GM23248 (cell line): ENCODE measurements at regions not wholly inside any gene's neighbourhood (a gene's known extent, or its start where the extent isn't known, plus 50 kb on each side); places are given as distances from the start of the nearest gene placed in this dataset.

Experiments used
- EZH2 ChIP-seq: fragments of 200-600 bp; sonication (generic); IDR thresholded peaks from 2 replicates; pipeline ENCODE4 v1.6.1; 2018; ENCODE audit warnings: antibody characterized with exemption, mild to moderate bottlenecking; ENCODE audit not compliant: insufficient read depth, poor library complexity, severe bottlenecking
- EZH2phosphoT487 ChIP-seq: fragments of 200-600 bp; sonication (generic); IDR thresholded peaks from 2 replicates; pipeline ENCODE4 v1.6.1; 2018; ENCODE audit warnings: antibody characterized with exemption, moderate library complexity, mild to moderate bottlenecking, low read depth; ENCODE audit not compliant: insufficient read depth

DNA sequence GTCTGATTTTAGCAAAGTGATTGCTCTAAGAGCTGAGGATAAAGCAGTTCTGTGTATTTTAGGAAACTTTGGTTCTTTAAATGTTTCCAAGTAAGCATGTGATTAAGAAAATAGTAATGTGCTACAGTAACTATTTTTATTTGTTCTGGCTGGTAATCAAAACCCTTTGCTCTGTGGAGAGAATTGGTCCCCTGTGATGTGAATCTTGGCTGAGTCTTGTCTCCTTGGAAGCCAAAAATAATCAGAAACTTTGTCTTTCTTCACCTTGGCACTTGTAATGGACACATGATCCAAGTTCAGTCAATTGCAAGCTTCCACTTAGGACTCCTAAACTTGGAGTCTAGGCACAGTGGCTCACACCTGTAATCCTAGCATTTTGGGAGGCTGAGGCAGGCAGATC is 422.7 kb upstream of the CDH20 start:
- TF ChIP-seq EZH2, result no peak
- TF ChIP-seq EZH2phosphoT487, result no peak
